ENCODE measurements at regions not wholly inside any gene's neighbourhood (a gene's known extent, or its start where the extent isn't known, plus 50 kb on each side); places are given as distances from the start of the nearest gene placed in this dataset.

- TF ChIP-seq CTCF (IDR thresholded peaks at IDR 0.05) (no peak), POLR2AphosphoS5 (IDR thresholded peaks at IDR 0.05; ENCODE audit: low read depth, low read length) (no peak), REST (IDR thresholded peaks at IDR 0.05; ENCODE audit: insufficient read depth in 1 of 2, low read depth in 2 of 2, low read length in 1 of 2) (no peak), TCF7L2 (IDR thresholded peaks at IDR 0.05; ENCODE audit: low read depth, low read length) (no peak), SIN3A (IDR thresholded peaks at IDR 0.05; ENCODE audit: borderline replicate concordance, insufficient read depth, low read depth, low read length) (no peak)
These were observed 455.2 kb upstream of the DYNLRB2 start for GRCh38 chr16:80085606-80086005.
